ENCODE measurements at regions not wholly inside any gene's neighbourhood (a gene's known extent, or its start where the extent isn't known, plus 50 kb on each side); places are given as distances from the start of the nearest gene placed in this dataset.
A peak's percentile ranks its signal among the peaks of the same experiment; 100 is the strongest.
"Not testable (repeated sequence)": the region's sequence is repeated elsewhere in the genome, so short reads cannot be mapped to it uniquely, and the experiment has no call there.

- no peak for DNase-seq (ENCODE audit: low read depth in 1 of 2, low spot score in 1 of 2)
- no peak for TF ChIP-seq JUND (IDR thresholded peaks at IDR 0.05; ENCODE audit: low read depth)
- in situ Hi-C loops (cut with HindIII; ENCODE audit: low pct_unique_long_range_greater_than_20kb, low sequenced_read_pairs) = no loop called here
Observed at GRCh38 chr7:113770146-113770738, 148.6 kb downstream of the PPP1R3A start.

DNA sequence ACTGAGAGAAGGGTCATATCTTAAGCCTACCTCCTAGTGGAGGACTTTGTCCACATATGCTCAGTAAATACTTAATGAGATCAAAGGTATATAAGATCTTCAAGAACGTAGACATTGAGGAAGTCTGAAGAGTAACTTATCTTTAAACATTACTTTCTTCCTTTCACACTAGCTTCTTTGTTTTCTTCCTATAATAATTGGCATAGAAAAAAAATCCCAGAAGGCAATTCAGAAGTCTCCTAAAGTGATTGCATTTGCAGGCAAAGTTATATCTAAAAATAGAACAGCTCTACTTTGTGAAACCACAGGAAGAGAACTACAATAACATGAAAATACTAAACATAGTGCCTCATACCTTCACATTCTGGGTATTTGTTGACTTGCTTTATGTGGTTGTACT is 150.4 kb downstream of the PPP1R3A start:
- no peak for TF ChIP-seq JUND (IDR thresholded peaks at IDR 0.05; ENCODE audit: low read depth)
- in situ Hi-C loops (cut with HindIII; ENCODE audit: low pct_unique_long_range_greater_than_20kb, low sequenced_read_pairs) = no loop called here

GRCh38 chr7:113764401-113765035 is 154.3 kb downstream of the PPP1R3A start:
- in situ Hi-C loops (cut with HindIII; ENCODE audit: low pct_unique_long_range_greater_than_20kb, low sequenced_read_pairs) = no loop called here
- no peak for TF ChIP-seq JUND (IDR thresholded peaks at IDR 0.05; ENCODE audit: low read depth)

More for the DNA sequence above, 150.4 kb downstream of the PPP1R3A start:
- no peak for DNase-seq (ENCODE audit: low read depth in 1 of 2, low spot score in 1 of 2)

GRCh38 chr7:113763226-113763625 is 155.6 kb downstream of the PPP1R3A start:
- no peak for TF ChIP-seq JUND (IDR thresholded peaks at IDR 0.05; ENCODE audit: low read depth)
- in situ Hi-C loops (cut with HindIII; ENCODE audit: low pct_unique_long_range_greater_than_20kb, low sequenced_read_pairs) = no loop called here
- DNase-seq (ENCODE audit: low read depth in 1 of 2, low spot score in 1 of 2) = no peak

More at GRCh38 chr7:113764401-113765035, 154.3 kb downstream of the PPP1R3A start:
- no peak for DNase-seq (ENCODE audit: low read depth in 1 of 2, low spot score in 1 of 2)

DNA sequence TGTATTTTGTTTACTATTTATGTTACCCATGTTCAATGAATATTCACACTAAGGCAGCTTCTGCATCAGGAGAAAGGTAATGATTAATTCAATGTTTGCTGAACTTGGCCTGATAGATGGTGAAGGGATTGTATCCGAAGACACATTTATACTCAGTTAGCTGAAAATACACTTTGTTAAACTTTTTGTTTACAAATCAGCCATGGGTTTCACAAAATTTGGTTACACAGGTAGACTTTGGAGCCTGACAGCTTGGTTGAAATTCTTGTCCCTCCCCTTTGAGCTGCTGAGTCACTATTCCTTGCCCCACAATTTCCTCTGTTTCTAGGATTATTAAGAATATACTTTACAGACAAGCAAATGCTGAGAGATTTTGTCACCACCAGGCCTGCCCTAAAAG is 162.6 kb downstream of the PPP1R3A start:
- in situ Hi-C loops (cut with HindIII; ENCODE audit: low pct_unique_long_range_greater_than_20kb, low sequenced_read_pairs) = no loop called here
- TF ChIP-seq JUND (IDR thresholded peaks at IDR 0.05; ENCODE audit: low read depth) = no peak
- no peak for DNase-seq (ENCODE audit: low read depth in 1 of 2, low spot score in 1 of 2)

DNA sequence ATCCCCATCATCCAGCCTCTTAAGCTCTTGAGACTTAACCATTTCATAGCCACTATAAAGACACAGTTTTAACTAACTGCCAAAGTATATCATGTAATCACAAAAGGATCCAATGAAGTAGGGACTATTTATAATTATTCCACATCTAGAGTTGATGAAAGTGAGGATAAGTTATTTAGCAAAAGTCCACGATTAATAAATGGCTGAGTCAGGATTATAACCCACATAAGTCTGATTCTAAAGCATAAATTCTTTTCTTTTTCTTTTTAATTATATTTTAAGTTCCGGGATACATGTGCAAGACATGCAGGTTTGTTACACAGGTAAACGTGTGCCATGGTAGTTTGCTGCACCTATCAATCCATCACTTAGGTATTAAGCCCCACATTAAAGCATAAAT is 166.1 kb downstream of the PPP1R3A start:
- in situ Hi-C loops (cut with HindIII; ENCODE audit: low pct_unique_long_range_greater_than_20kb, low sequenced_read_pairs) = no loop called here
- no peak for TF ChIP-seq JUND (IDR thresholded peaks at IDR 0.05; ENCODE audit: low read depth)
- DNase-seq (ENCODE audit: low read depth in 1 of 2, low spot score in 1 of 2) = no peak

- in situ Hi-C loops (cut with HindIII; ENCODE audit: low pct_unique_long_range_greater_than_20kb, low sequenced_read_pairs) = no loop called here
- TF ChIP-seq JUND (IDR thresholded peaks at IDR 0.05; ENCODE audit: low read depth) = no peak
- no peak for DNase-seq (ENCODE audit: low read depth in 1 of 2, low spot score in 1 of 2)
Observed at GRCh38 chr7:113752289-113752688, 166.5 kb downstream of the PPP1R3A start.

DNA sequence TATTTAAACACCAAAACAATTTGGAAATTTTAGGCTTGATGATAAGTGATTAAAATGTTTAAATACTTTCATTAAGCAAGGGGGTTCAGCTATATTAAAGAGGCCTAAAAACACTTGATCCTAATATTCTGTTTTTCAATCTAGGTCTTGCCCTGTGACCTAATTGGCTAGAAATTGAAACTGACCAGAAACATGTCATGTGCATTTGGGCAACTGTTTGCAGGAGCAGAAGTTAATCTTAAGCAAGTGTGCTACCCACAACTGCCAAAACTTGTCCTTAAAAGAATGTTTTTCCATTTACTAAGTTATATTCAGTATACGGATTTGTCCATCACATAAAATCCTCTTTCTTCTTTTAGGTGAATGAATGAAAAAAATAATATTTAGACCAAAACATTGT is 167.3 kb downstream of the PPP1R3A start:
- no peak for TF ChIP-seq JUND (IDR thresholded peaks at IDR 0.05; ENCODE audit: low read depth)
- in situ Hi-C loops (cut with HindIII; ENCODE audit: low pct_unique_long_range_greater_than_20kb, low sequenced_read_pairs) = no loop called here
- DNase-seq (ENCODE audit: low read depth in 1 of 2, low spot score in 1 of 2) = no peak

GRCh38 chr7:113748385-113748784 is 170.4 kb downstream of the PPP1R3A start:
- DNase-seq (ENCODE audit: low read depth in 1 of 2, low spot score in 1 of 2); in situ Hi-C loops (cut with HindIII; ENCODE audit: low pct_unique_long_range_greater_than_20kb, low sequenced_read_pairs): not testable (repeated sequence)

- peak in 1 of 2 experiments; percentile 81 for DNase-seq (ENCODE audit: low read depth in 1 of 2, low spot score in 1 of 2)
- in situ Hi-C loops (cut with HindIII; ENCODE audit: low pct_unique_long_range_greater_than_20kb, low sequenced_read_pairs) = not testable (repeated sequence)
Observed at GRCh38 chr7:113742946-113743431, 175.8 kb downstream of the PPP1R3A start.

- peak in 1 of 2 experiments; percentile 1 for DNase-seq (ENCODE audit: low read depth in 1 of 2, low spot score in 1 of 2)
- no peak for TF ChIP-seq JUND (IDR thresholded peaks at IDR 0.05; ENCODE audit: low read depth)
- in situ Hi-C loops (cut with HindIII; ENCODE audit: low pct_unique_long_range_greater_than_20kb, low sequenced_read_pairs) = no loop called here
Observed at GRCh38 chr7:113742377-113742776, 176.4 kb downstream of the PPP1R3A start.

DNA sequence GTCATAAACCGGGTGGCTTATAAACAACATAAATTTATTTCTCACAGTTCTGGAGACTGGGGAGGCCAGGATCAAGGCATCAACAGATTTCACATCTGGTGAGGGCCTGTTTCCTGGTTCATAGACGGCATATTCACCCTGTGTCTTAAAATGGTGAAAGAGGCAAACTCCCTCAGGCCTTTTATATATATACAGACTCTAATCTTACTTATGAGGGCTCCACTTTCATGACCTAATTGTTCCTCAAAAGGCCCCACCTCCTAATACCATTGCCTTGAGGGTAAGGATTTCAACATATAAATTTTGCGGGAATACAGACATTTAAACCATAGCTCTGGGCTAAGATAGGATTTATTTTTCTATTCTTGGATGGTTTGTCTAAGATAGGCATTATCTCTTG is 187.2 kb downstream of the PPP1R3A start:
- DNase-seq (ENCODE audit: low read depth in 1 of 2, low spot score in 1 of 2) = no peak
- TF ChIP-seq JUND (IDR thresholded peaks at IDR 0.05; ENCODE audit: low read depth) = no peak
- in situ Hi-C loops (cut with HindIII; ENCODE audit: low pct_unique_long_range_greater_than_20kb, low sequenced_read_pairs) = no loop called here

DNA sequence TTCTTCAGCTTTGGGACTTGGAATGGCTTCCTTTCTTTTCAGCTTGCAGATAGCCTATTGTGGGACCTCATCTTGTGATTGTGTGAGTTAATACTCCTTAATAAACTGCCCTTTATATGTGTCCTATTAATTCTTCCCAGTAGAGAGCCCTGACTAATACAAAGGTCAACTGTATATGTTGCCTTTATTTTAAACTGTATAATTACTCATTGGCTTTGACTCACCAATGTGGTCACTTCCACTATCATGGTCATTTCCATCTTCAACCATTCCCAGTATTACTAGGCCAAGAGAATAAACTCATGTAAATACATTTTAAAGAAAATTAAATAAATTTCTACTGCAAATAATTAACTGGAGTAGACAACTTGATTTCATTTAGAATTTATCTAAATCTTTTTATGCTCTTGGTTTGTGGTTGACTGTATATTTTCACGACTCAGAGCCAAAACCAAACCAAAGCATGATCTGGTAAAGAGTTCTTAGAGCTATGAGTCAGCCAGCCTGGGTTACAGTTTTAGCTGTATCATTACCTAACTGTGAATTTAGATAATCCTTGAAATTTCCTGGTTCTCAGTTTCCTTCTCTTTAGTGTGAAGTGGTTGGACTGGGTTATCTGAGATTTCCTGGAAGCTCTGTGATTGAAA is 188.4 kb downstream of the PPP1R3A start:
- TF ChIP-seq JUND (IDR thresholded peaks at IDR 0.05; ENCODE audit: low read depth) = no peak
- in situ Hi-C loops (cut with HindIII; ENCODE audit: low pct_unique_long_range_greater_than_20kb, low sequenced_read_pairs) = no loop called here

More for the DNA sequence above, 188.4 kb downstream of the PPP1R3A start:
- no peak for DNase-seq (ENCODE audit: low read depth in 1 of 2, low spot score in 1 of 2)
